HCT116 (cell line): ENCODE measurements at regions not wholly inside any gene's neighbourhood (a gene's known extent, or its start where the extent isn't known, plus 50 kb on each side); places are given as distances from the start of the nearest gene placed in this dataset.

ENCODE experiments used
- ATAC-seq: fragments of 200-7000 bp; cut with Tn5 transposase; 2 replicates; pipeline ENCODE4 v1.9.1; 2020; ENCODE audit warnings: mild to moderate bottlenecking, moderate library complexity
- BruUV-seq: library from RNA; stranded (reverse); fragments of 400-500 nt; replicated peaks from 2 replicates; lab custom pipeline; 2021; lab: Mats Ljungman, UMichigan
- CTCF ChIA-PET: fragments of 300-600 bp; sonication (Branson Sonifier 250); formaldehyde crosslinking; loops from one replicate; lab custom pipeline; 2021; ENCODE audit warnings: antibody characterized with exemption; lab: Charles Lee
- POLR2A ChIA-PET: fragments of 300-600, 350-600 bp; sonication (Branson Sonifier 250); formaldehyde crosslinking; loops from one replicate; lab custom pipeline; 2021; ENCODE audit warnings: antibody characterized with exemption; lab: Charles Lee
- RAD21 ChIA-PET, 2 experiments: fragments of 300-600 bp; sonication (Branson Sonifier 250); formaldehyde crosslinking; loops; one replicate each; lab custom pipeline; 2023; ENCODE audit warnings: low total read pairs in 2 of 2; ENCODE audit not compliant: uncharacterized antibody in 2 of 2, unreplicated experiment in 2 of 2, low non-redundant PET in 1 of 2; lab: Charles Lee
- DNase-seq: peaks from one replicate; pipeline ENCODE4 v3.0.0-alpha.2; 2010; ENCODE audit warnings: low read depth, low spot score
- H2AFZ ChIP-seq: fragments of 200-600 bp; shearing (Covaris generic), sonication (generic); 2 replicates; pipeline ENCODE4 v1.6.1; 2017; ENCODE audit warnings: low read depth, mixed run types, mixed read lengths, antibody characterized with exemption, low read length; ENCODE audit not compliant: poor library complexity, severe bottlenecking
- H3K27ac ChIP-seq: 2 replicates; pipeline ENCODE4 v1.5.1; 2012; ENCODE audit warnings: low read depth, low read length
- H3K27me3 ChIP-seq: fragments of 200-600 bp; sonication (generic); 2 replicates; pipeline ENCODE4 v1.6.1; 2016; ENCODE audit warnings: mixed run types, low read length, mixed read lengths; ENCODE audit not compliant: insufficient read depth
- H3K36me3 ChIP-seq, 2 experiments: fragments of 200-500 bp in 1 of 2; fragments of 200-600 bp in 1 of 2; sonication (Bioruptor generic) in 1 of 2; sonication (generic) in 1 of 2; 2 replicates each; pipeline versions ENCODE4 v1.5.1 to v1.6.1; 2014 to 2016; ENCODE audit warnings: low read length in 2 of 2, inconsistent platforms in 1 of 2, mixed read lengths in 1 of 2, mixed run types in 1 of 2; ENCODE audit not compliant: insufficient read depth in 2 of 2, control insufficient read depth in 1 of 2
- H3K4me1 ChIP-seq, 2 experiments: fragments of 200-600 bp in 1 of 2; sonication (generic) in 1 of 2; 2 replicates each; pipeline versions ENCODE4 v1.5.1 to v1.6.1; 2012 to 2017; ENCODE audit warnings: low read length in 2 of 2, inconsistent platforms in 1 of 2, mild to moderate bottlenecking in 1 of 2, mixed read lengths in 1 of 2, mixed run types in 1 of 2, moderate library complexity in 1 of 2; ENCODE audit not compliant: insufficient read depth in 2 of 2, control insufficient read depth in 1 of 2
- H3K4me2 ChIP-seq: fragments of 200-600 bp; sonication (generic); 2 replicates; pipeline ENCODE4 v1.6.1; 2017; ENCODE audit warnings: mixed run types, low read length, mixed read lengths
- H3K4me3 ChIP-seq, 2 experiments: fragments of 200-600 bp in 1 of 2; sonication (generic) in 1 of 2; replicated peaks in 1 of 2; 2 replicates each; pipeline ENCODE4 v1.5.1; 2011 to 2016; ENCODE audit warnings: low read length in 2 of 2, control low read depth in 1 of 2, low read depth in 1 of 2, mild to moderate bottlenecking in 1 of 2, mixed read lengths in 1 of 2, mixed run types in 1 of 2
- H3K79me2 ChIP-seq: fragments of 200-600 bp; sonication (generic); 2 replicates; pipeline ENCODE4 v1.6.1; 2017; ENCODE audit warnings: mild to moderate bottlenecking, mixed run types, low read length, moderate library complexity, mixed read lengths; ENCODE audit not compliant: insufficient read depth
- H3K9ac ChIP-seq: fragments of 200-600 bp; sonication (generic); 2 replicates; pipeline ENCODE4 v1.6.1; 2016; ENCODE audit warnings: low read length, mixed read lengths
- H3K9me2 ChIP-seq: fragments of 200-600 bp; sonication (generic), shearing (Covaris generic); 2 replicates; pipeline ENCODE4 v1.6.1; 2017; ENCODE audit warnings: mixed run types, mild to moderate bottlenecking, moderate library complexity; ENCODE audit not compliant: insufficient read depth
- H3K9me3 ChIP-seq, 2 experiments: fragments of 200-500 bp in 1 of 2; fragments of 200-600 bp in 1 of 2; sonication (Bioruptor generic) in 1 of 2; sonication (generic) in 1 of 2; 2 replicates each; pipeline ENCODE4 v1.6.1; 2014 to 2017; ENCODE audit warnings: low read length in 2 of 2, mixed read lengths in 2 of 2, inconsistent platforms in 1 of 2, low read depth in 1 of 2, mild to moderate bottlenecking in 1 of 2, mixed run types in 1 of 2, moderate library complexity in 1 of 2; ENCODE audit not compliant: control insufficient read depth in 1 of 2, insufficient read depth in 1 of 2
- H4K20me1 ChIP-seq: fragments of 200-600 bp; sonication (generic), shearing (Covaris generic); 2 replicates; pipeline ENCODE4 v1.6.1; 2017; ENCODE audit warnings: mixed run types, mild to moderate bottlenecking, moderate library complexity; ENCODE audit not compliant: insufficient read depth
- CEBPB ChIP-seq: IDR thresholded peaks from 2 replicates; pipeline ENCODE4 v1.6.1; 2012; ENCODE audit warnings: low read depth
- CTCF ChIP-seq, 3 experiments: fragments of 200-600 bp in 1 of 3; sonication (generic) in 1 of 3; IDR thresholded peaks in 2 of 3; conservative IDR thresholded peaks in 1 of 3; 2 replicates each; pipeline ENCODE4 v1.5.1; 2012 to 2017; ENCODE audit warnings: low read depth in 2 of 3, low read length in 2 of 3, antibody characterized with exemption in 1 of 3, borderline replicate concordance in 1 of 3, control low read depth in 1 of 3, mild to moderate bottlenecking in 1 of 3, mixed read lengths in 1 of 3, mixed run types in 1 of 3, moderate library complexity in 1 of 3; ENCODE audit not compliant: insufficient read depth in 1 of 3
- EGR1 ChIP-seq: IDR thresholded peaks from 2 replicates; pipeline ENCODE4 v1.6.1; 2012; ENCODE audit warnings: low read depth
- ELF1 ChIP-seq: IDR thresholded peaks from 2 replicates; pipeline ENCODE4 v1.6.1; 2012; ENCODE audit warnings: low read depth, borderline replicate concordance
- EZH2phosphoT487 ChIP-seq: fragments of 200-600 bp; IDR thresholded peaks from 2 replicates; pipeline ENCODE4 v1.6.1; 2018; ENCODE audit warnings: antibody characterized with exemption, borderline replicate concordance
- FOSL1 ChIP-seq: IDR thresholded peaks from 2 replicates; pipeline ENCODE4 v1.6.1; 2012; ENCODE audit warnings: low read depth
- POLR2A ChIP-seq: IDR thresholded peaks from 2 replicates; pipeline ENCODE4 v1.7.0; 2011; ENCODE audit warnings: borderline replicate concordance; ENCODE audit not compliant: insufficient read depth, insufficient read length; ENCODE audit errors: extremely low read depth
- REST ChIP-seq: IDR thresholded peaks from 2 replicates; pipeline ENCODE4 v1.6.1; 2012; ENCODE audit warnings: low read depth
- SP1 ChIP-seq: IDR thresholded peaks from 2 replicates; pipeline ENCODE4 v1.6.1; 2012; ENCODE audit warnings: low read depth
- SRF ChIP-seq: IDR thresholded peaks from 2 replicates; pipeline ENCODE4 v1.6.1; 2012; ENCODE audit warnings: low read depth
- TCF7L2 ChIP-seq: IDR thresholded peaks from 2 replicates; pipeline ENCODE4 v1.7.0; 2011; ENCODE audit warnings: borderline replicate concordance, inconsistent platforms; ENCODE audit not compliant: insufficient read depth, insufficient read length; ENCODE audit errors: extremely low read depth
- YY1 ChIP-seq: IDR thresholded peaks from 2 replicates; pipeline ENCODE4 v1.6.1; 2011; ENCODE audit warnings: low read length, low read depth, moderate library complexity, mild to moderate bottlenecking; ENCODE audit not compliant: insufficient replicate concordance; ENCODE audit errors: extremely low read depth
- ZBTB33 ChIP-seq: IDR thresholded peaks from 2 replicates; pipeline ENCODE4 v1.6.1; 2011; ENCODE audit warnings: mild to moderate bottlenecking, low read length, moderate library complexity; ENCODE audit not compliant: insufficient replicate concordance; ENCODE audit errors: extremely low read depth
- ZFX ChIP-seq: fragments of 450-650 bp; IDR thresholded peaks from 2 replicates; pipeline ENCODE4 v1.6.1; 2017
- intact Hi-C: fragments of 100-400 bp; cut with micrococcal nuclease; formaldehyde crosslinking; loops from 2 replicates; pipeline ENCODE4 v1.10.0; 2022

GRCh38 chr13:20350819-20351218, 118.7 kb upstream of the GJB6 start:
- H3K9me3 ChIP-seq, result no peaks in the 10 kb centered on the region
- H3K4me1 ChIP-seq, result no peaks in the 10 kb centered on the region
- H2AFZ ChIP-seq, result no peak overlapping the region
- H3K4me2 ChIP-seq, result no peak overlapping the region
- ChIA-PET RAD21 (no interaction called here), POLR2A (no interaction called here), CTCF (no interaction called here)
- H3K9me2 ChIP-seq, result no peaks in the 10 kb centered on the region
- H3K36me3 ChIP-seq, result no peaks in the 10 kb centered on the region
- intact Hi-C loops, result no loop called here
- TF ChIP-seq EGR1, result no peak
- no peak for TF ChIP-seq ZFX
- no peak for DNase-seq
- no peaks in the 10 kb centered on the region for H3K79me2 ChIP-seq
- no peak for ATAC-seq
- no TSS peak for BruUV-seq
- H3K27me3 ChIP-seq, result no peaks in the 10 kb centered on the region
- no peak overlapping the region for H3K9ac ChIP-seq
- no peak overlapping the region for H3K27ac ChIP-seq
- H4K20me1 ChIP-seq, result no peaks in the 10 kb centered on the region
- no peak overlapping the region for H3K4me3 ChIP-seq

GRCh38 chr13:20350382-20350763, 118.3 kb upstream of the GJB6 start:
- Histone ChIP-seq H2AFZ (no peak overlapping the region), H3K4me1 (no peaks in the 10 kb centered on the region), H3K36me3 (no peaks in the 10 kb centered on the region), H3K79me2 (no peaks in the 10 kb centered on the region), H4K20me1 (no peaks in the 10 kb centered on the region), H3K9me2 (no peaks in the 10 kb centered on the region), H3K4me2 (no peak overlapping the region), H3K27ac (no peak overlapping the region), H3K9me3 (no peaks in the 10 kb centered on the region), H3K9ac (no peak overlapping the region), H3K4me3 (no peak overlapping the region), H3K27me3 (no peaks in the 10 kb centered on the region)
- ChIA-PET CTCF (no interaction called here), RAD21 (no interaction called here), POLR2A (no interaction called here)
- BruUV-seq, result no TSS peak
- DNase-seq (no peak), ATAC-seq (no peak)
- intact Hi-C loops, result no loop called here
- no peak for TF ChIP-seq POLR2A
- TF ChIP-seq CTCF (IDR thresholded peaks at IDR 0.05 in 2 of 3, conservative IDR thresholded peaks at IDR 0.05 in 1 of 3; ENCODE audit: borderline replicate concordance in 1 of 3, insufficient read depth in 1 of 3, low read depth in 2 of 3, low read length in 2 of 3), result no peak
- TF ChIP-seq SP1, result no peak
- no peak for TF ChIP-seq CEBPB
- no peak for TF ChIP-seq FOSL1
- TF ChIP-seq YY1, result no peak
- TF ChIP-seq SRF, result no peak
- no peak for TF ChIP-seq ELF1
- TF ChIP-seq EGR1, result no peak
- TF ChIP-seq TCF7L2, result no peak
- TF ChIP-seq REST, result no peak
- no peak for TF ChIP-seq ZBTB33
- no peak for TF ChIP-seq EZH2phosphoT487
